MCF 10A (cell line): ENCODE measurements at regions not wholly inside any gene's neighbourhood (a gene's known extent, or its start where the extent isn't known, plus 50 kb on each side); places are given as distances from the start of the nearest gene placed in this dataset.

Experiments used
- BruUV-seq: library from RNA; stranded (reverse); fragments of 400-500 nt; replicated peaks from 2 replicates; lab custom pipeline; 2021; lab: Mats Ljungman, UMichigan
- CTCF ChIA-PET: fragments of 300-600 bp; sonication (Branson Sonifier 250); formaldehyde crosslinking; extraction: SDS; loops from one replicate; lab custom pipeline; 2021; ENCODE audit warnings: antibody characterized with exemption, inconsistent platforms; lab: Yijun Ruan, JAX
- POLR2A ChIA-PET: fragments of 300-600, 350-650 bp; sonication (Branson Sonifier 250); formaldehyde crosslinking; extraction: SDS; loops from one replicate; lab custom pipeline; 2020; ENCODE audit warnings: antibody characterized with exemption, inconsistent platforms; lab: Yijun Ruan, JAX
- DNase-seq: peaks from one replicate; pipeline ENCODE4 v3.0.0-alpha.2; 2018; ENCODE audit not compliant: unreplicated experiment
- H3K27ac Mint-ChIP-seq: one replicate; pipeline ENCODE4 v1.8.0; 2022; ENCODE audit warnings: mild to moderate bottlenecking, low read depth, mixed read lengths; ENCODE audit not compliant: unreplicated experiment
- H3K27me3 Mint-ChIP-seq: one replicate; pipeline ENCODE4 v1.8.0; 2022; ENCODE audit warnings: mixed read lengths; ENCODE audit not compliant: insufficient read depth, unreplicated experiment
- H3K36me3 Mint-ChIP-seq: one replicate; pipeline ENCODE4 v1.8.0; 2022; ENCODE audit warnings: mild to moderate bottlenecking, moderate library complexity, mixed read lengths; ENCODE audit not compliant: insufficient read depth, unreplicated experiment
- H3K4me1 Mint-ChIP-seq: one replicate; pipeline ENCODE4 v1.8.0; 2022; ENCODE audit warnings: mixed read lengths; ENCODE audit not compliant: insufficient read depth, unreplicated experiment
- H3K4me3 Mint-ChIP-seq: one replicate; pipeline ENCODE4 v1.8.0; 2022; ENCODE audit warnings: mild to moderate bottlenecking, moderate library complexity, mixed read lengths; ENCODE audit not compliant: unreplicated experiment
- H3K9me3 Mint-ChIP-seq: one replicate; pipeline ENCODE4 v1.8.0; 2022; ENCODE audit warnings: mixed read lengths; ENCODE audit not compliant: unreplicated experiment
- intact Hi-C: fragments of 100-400 bp; cut with micrococcal nuclease; formaldehyde crosslinking; loops from 2 replicates; pipeline ENCODE4 v1.14.1; 2022
- TF ChIP-seq, protein P1 (sequence below): fragments of 200-600 bp; IDR thresholded peaks from one replicate; pipeline ENCODE4 v1.8.0; 2022; ENCODE audit warnings: antibody characterized with exemption, mild to moderate bottlenecking; ENCODE audit not compliant: unreplicated experiment

DNA sequence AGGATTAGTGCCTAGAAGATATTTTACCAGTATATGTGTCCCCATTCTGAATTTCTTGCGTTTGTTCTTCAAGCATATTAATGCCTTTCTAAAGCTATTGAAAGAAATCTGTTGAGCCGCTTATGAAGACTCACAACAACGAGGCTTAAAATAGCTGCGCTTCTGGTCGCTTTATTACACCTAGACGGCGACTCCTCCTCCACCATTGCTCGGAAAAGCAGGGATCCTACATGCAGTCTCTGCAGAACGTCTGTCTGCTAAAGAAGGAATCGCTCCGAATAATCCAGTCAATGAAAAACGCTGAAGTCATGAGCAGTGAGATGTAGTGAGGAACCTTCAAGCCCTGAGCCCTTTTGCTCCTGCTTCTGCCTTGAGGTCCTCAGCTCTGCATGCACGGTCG, 94.8 kb upstream of the ZNF516 start:
- DNase-seq, result no peak
- intact Hi-C loops, result no loop called here
- no peak overlapping the region for H3K4me3 Mint-ChIP-seq
- no peaks in the 10 kb centered on the region for H3K27me3 Mint-ChIP-seq
- BruUV-seq, result no TSS peak
- no peak overlapping the region for H3K27ac Mint-ChIP-seq
- H3K9me3 Mint-ChIP-seq, result no peaks in the 10 kb centered on the region
- TF ChIP-seq, protein P1, sequence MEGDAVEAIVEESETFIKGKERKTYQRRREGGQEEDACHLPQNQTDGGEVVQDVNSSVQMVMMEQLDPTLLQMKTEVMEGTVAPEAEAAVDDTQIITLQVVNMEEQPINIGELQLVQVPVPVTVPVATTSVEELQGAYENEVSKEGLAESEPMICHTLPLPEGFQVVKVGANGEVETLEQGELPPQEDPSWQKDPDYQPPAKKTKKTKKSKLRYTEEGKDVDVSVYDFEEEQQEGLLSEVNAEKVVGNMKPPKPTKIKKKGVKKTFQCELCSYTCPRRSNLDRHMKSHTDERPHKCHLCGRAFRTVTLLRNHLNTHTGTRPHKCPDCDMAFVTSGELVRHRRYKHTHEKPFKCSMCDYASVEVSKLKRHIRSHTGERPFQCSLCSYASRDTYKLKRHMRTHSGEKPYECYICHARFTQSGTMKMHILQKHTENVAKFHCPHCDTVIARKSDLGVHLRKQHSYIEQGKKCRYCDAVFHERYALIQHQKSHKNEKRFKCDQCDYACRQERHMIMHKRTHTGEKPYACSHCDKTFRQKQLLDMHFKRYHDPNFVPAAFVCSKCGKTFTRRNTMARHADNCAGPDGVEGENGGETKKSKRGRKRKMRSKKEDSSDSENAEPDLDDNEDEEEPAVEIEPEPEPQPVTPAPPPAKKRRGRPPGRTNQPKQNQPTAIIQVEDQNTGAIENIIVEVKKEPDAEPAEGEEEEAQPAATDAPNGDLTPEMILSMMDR, result no peak
- ChIA-PET CTCF (interaction anchor here (1.1 kb wide), 1 partner anchor 15 kb away, joined by 3 read pairs; no protein-coding TSS in a partner anchor), POLR2A (interaction anchor here (1.0 kb wide), 1 partner anchor 15 kb away, joined by 5 read pairs; no protein-coding TSS in a partner anchor)
- H3K36me3 Mint-ChIP-seq, result no peaks in the 10 kb centered on the region
- H3K4me1 Mint-ChIP-seq, result peaks cover 6% of the 10 kb centered on the region

DNA sequence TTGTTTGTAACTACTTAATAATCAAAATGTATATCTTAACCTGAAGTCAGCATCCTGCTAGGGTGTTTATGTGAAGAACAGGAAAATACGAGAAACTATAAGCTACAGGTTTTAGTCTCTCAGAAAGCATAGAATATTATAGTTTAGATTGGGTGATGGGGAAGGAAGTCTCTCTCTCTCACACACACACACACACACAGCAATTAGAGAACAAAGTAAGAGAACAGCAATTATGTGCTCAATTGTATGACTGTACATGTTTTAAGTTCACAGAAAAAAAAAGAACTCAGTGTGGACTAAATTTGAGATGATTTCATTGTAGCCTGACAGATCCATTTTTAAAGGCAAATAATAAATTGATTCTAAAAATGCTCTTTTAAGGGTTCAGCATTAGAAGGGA, 94.3 kb upstream of the ZNF516 start:
- intact Hi-C loops, result no loop called here
- CTCF ChIA-PET, result interaction anchor here (1.1 kb wide), 1 partner anchor 16 kb away, joined by 3 read pairs; no protein-coding TSS in a partner anchor
- H3K27ac Mint-ChIP-seq, result no peak overlapping the region
- H3K4me1 Mint-ChIP-seq, result peaks cover 6% of the 10 kb centered on the region
- no peaks in the 10 kb centered on the region for H3K9me3 Mint-ChIP-seq
- POLR2A ChIA-PET, result interaction anchor here (0.7 to 1.0 kb wide), 3 partner anchors 15 to 63 kb away, joined by 3 to 5 read pairs (median 5); no protein-coding TSS in a partner anchor
- no peak for DNase-seq
- H3K27me3 Mint-ChIP-seq, result no peaks in the 10 kb centered on the region
- H3K36me3 Mint-ChIP-seq, result no peaks in the 10 kb centered on the region
- TF ChIP-seq, protein P1, result no peak
- BruUV-seq, result no TSS peak
- no peak overlapping the region for H3K4me3 Mint-ChIP-seq

DNA sequence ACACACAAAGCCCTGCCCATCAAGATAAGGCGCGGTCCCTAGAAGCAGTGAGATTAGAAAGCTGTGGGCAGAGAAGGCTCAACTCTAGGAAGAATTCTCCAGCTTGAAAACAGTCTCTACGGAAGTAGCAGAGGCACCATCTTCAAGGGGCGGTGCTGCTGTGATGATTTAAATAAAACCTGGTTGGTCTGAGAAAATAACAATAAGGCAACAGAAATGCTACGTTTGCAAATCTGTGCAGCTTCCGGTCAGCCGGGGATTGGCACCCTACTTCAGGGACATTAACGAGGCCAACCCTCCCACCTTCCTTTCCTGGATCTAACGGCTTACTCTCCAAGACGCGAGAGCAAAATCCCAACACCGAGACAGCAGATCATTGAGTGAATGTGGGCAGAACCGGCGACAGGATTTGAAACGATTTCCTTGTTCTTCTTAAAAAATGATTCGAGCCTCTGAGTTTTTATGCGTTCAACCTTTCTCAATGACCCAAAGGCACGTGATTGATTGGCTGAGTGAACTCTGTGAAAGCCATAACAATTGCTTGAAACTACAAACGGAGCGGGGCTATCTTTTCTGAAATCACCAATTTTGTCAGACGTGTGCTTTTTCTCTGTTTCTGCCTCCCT, 93.7 kb upstream of the ZNF516 start:
- POLR2A ChIA-PET, result interaction anchor here (0.7 to 1.0 kb wide), 2 partner anchors 21 to 62 kb away, joined by 3 to 5 read pairs; no protein-coding TSS in a partner anchor
- TF ChIP-seq, protein P1, result no peak
- DNase-seq, result no peak
- peak overlapping the region; percentile 42 for H3K4me3 Mint-ChIP-seq
- no peaks in the 10 kb centered on the region for H3K9me3 Mint-ChIP-seq
- CTCF ChIA-PET, result no interaction called here
- H3K36me3 Mint-ChIP-seq, result no peaks in the 10 kb centered on the region
- no peak overlapping the region for H3K27ac Mint-ChIP-seq
- no peaks in the 10 kb centered on the region for H3K27me3 Mint-ChIP-seq
- H3K4me1 Mint-ChIP-seq, result peaks cover 10% of the 10 kb centered on the region
- intact Hi-C loops, result no loop called here
- BruUV-seq, result no TSS peak

DNA sequence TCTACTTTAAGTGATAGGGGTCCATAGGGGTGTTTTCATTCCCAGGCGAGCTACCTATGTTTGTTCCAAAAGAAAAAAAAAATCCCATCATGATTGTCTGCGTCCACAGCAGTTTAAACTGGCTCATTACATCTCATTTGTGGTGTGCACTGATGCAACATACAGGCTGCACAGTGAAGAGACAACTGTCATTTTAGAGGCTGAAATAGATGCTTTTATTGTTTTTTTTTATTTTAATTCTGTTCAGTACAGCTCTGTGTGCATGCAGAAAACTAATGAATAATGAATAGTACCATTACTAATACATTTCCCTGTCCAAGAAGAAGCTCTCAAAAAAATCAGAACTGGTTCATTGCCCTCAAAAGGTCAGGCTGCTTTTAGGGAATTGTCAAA, 92.8 kb upstream of the ZNF516 start:
- ChIA-PET CTCF (interaction anchor here (0.6 to 0.7 kb wide), 2 partner anchors 50 to 137 kb away, joined by 3 read pairs; no protein-coding TSS in a partner anchor), POLR2A (no interaction called here)
- DNase-seq, result no peak
- Mint-ChIP-seq H3K4me3 (no peak overlapping the region), H3K9me3 (no peaks in the 10 kb centered on the region), H3K27ac (no peak overlapping the region), H3K27me3 (no peaks in the 10 kb centered on the region), H3K36me3 (no peaks in the 10 kb centered on the region), H3K4me1 (peaks cover 17% of the 10 kb centered on the region)
- TF ChIP-seq, protein P1, result no peak
- intact Hi-C loops, result no loop called here
- BruUV-seq, result no TSS peak
